ENCODE measurements at regions not wholly inside any gene's neighbourhood (a gene's known extent, or its start where the extent isn't known, plus 50 kb on each side); places are given as distances from the start of the nearest gene placed in this dataset.

DNA sequence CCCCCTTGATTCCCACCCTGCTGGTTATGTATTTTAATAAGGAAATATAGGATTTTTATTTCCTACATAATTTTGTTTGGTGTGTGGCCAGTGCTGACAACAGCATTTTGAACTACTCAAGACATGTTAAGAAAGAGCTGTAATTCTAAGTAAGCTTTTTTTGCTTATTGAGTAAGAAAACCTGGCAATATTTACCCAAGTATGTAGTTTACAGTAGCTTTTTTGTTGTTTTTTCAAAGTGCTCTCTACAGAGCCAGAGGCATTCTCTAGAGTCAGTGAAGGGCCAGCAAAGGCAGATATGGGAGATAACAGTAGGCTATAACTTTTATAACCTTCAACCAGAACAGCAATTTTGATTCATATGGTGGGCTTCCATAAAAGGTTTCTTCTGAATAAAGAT is 63.2 kb upstream of the TMEM168 start:
- TF ChIP-seq POLR2A (IDR thresholded peaks at IDR 0.05) (no peak), CTCF (IDR thresholded peaks at IDR 0.05) (no peak)

Data from esophagus squamous epithelium (tissue), 4 donors.